ENCODE measurements at regions not wholly inside any gene's neighbourhood (a gene's known extent, or its start where the extent isn't known, plus 50 kb on each side); places are given as distances from the start of the nearest gene placed in this dataset.
A peak's percentile ranks its signal among the peaks of the same experiment; 100 is the strongest.

DNA sequence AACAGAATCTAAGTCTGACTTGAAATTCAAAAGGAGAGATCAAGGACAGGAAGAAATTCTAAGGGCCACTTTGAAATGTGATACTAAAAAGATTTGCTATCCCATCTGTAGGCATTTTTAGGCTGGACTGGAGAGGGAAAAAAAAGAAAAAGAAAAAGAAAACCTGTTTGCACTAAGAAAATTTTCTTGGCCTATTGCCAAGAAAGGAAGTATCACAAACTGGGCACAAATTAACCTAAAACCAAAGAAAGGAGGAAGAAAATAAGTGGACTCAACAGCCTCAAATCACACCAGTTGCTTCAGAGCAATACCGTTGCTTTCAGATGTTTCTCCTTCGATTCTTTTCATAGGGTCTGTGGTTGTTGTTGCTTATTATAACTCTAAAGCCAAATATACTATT is 287.9 kb upstream of the VRK2 start:
- CTCF ChIA-PET (ENCODE audit: low intra/inter-chr PET ratio, low total read pairs): interaction anchor here (2.8 kb wide), 1 partner anchor 689 kb away, joined by 25 read pairs; no protein-coding TSS in a partner anchor
- 2% methylated on average over 2 of the region's 2 CpGs for WGBS (ENCODE audit: low lambda C conversion rate)
- H3K27me3 ChIP-seq (ENCODE audit: control insufficient read depth in 1 of 2, insufficient read depth in 2 of 2, low read length in 2 of 2): peaks cover 0 to 6% of the 10 kb centered on the region in 2 experiments; a peak in 1 of 5 replicates
- TF ChIP-seq, protein P1, sequence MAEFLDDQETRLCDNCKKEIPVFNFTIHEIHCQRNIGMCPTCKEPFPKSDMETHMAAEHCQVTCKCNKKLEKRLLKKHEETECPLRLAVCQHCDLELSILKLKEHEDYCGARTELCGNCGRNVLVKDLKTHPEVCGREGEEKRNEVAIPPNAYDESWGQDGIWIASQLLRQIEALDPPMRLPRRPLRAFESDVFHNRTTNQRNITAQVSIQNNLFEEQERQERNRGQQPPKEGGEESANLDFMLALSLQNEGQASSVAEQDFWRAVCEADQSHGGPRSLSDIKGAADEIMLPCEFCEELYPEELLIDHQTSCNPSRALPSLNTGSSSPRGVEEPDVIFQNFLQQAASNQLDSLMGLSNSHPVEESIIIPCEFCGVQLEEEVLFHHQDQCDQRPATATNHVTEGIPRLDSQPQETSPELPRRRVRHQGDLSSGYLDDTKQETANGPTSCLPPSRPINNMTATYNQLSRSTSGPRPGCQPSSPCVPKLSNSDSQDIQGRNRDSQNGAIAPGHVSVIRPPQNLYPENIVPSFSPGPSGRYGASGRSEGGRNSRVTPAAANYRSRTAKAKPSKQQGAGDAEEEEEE (CRISPR knock-in tag; IDR thresholded peaks at IDR 0.05; ENCODE audit: borderline replicate concordance): no peak
- TF ChIP-seq LCORL (IDR thresholded peaks at IDR 0.05): peak; percentile 99
- no peak for TF ChIP-seq LCORL (CRISPR knock-in tag; IDR thresholded peaks at IDR 0.05)
- no peak for TF ChIP-seq THYN1 (CRISPR knock-in tag; IDR thresholded peaks at IDR 0.05; ENCODE audit: borderline replicate concordance, low read depth)
- no peak for TF ChIP-seq RARG (CRISPR knock-in tag; IDR thresholded peaks at IDR 0.05; ENCODE audit: low read depth)
- POLR2A ChIA-PET: no interaction called here
- H3K79me2 ChIP-seq (ENCODE audit: insufficient read depth, low read length): no peaks in the 10 kb centered on the region
- no peak for ATAC-seq
- no peak overlapping the region for H2AFZ ChIP-seq (ENCODE audit: low read length)
- DNase-seq (ENCODE audit: low spot score): no peak
- no TSS peak for BruUV-seq (replicated peaks)
- no peak overlapping the region for H3K9ac ChIP-seq (ENCODE audit: insufficient read depth, low read depth, low read length)
- intact Hi-C loops (cut with micrococcal nuclease; ENCODE audit: unreplicated experiment) (loop anchor here (1.0 kb wide), 1 partner anchor 796 kb away; no protein-coding TSS in a partner anchor), in situ Hi-C loops (cut with HindIII; ENCODE audit: extremely low pct_ligation_motif_present, low pct_unique_long_range_greater_than_20kb) (loop anchor here (10.0 kb wide), 1 partner anchor 686 kb away; no protein-coding TSS in a partner anchor)
- FAIRE-seq: no peak
- no peak overlapping the region for H3K4me2 ChIP-seq (ENCODE audit: low read depth, low read length)
- peaks cover 15% of the 10 kb centered on the region for H3K4me1 ChIP-seq (ENCODE audit: insufficient read depth, low read length)
- H3K4me3 ChIP-seq (replicated peaks in 1 of 3; ENCODE audit: insufficient read depth in 1 of 3, low read depth in 2 of 3, low read length in 3 of 3): no peak overlapping the region
- H4K20me1 ChIP-seq (ENCODE audit: insufficient read depth, low read length): no peaks in the 10 kb centered on the region
- H3K36me3 ChIP-seq (replicated peaks in 1 of 2; ENCODE audit: control insufficient read depth in 1 of 2, insufficient read depth in 2 of 2, low read length in 2 of 2): no peaks in the 10 kb centered on the region
- no peaks in the 10 kb centered on the region for H3K9me3 ChIP-seq (ENCODE audit: low read length)
- no peak overlapping the region for H3K27ac ChIP-seq (ENCODE audit: extremely low read length, insufficient read depth, low read length)

DNA sequence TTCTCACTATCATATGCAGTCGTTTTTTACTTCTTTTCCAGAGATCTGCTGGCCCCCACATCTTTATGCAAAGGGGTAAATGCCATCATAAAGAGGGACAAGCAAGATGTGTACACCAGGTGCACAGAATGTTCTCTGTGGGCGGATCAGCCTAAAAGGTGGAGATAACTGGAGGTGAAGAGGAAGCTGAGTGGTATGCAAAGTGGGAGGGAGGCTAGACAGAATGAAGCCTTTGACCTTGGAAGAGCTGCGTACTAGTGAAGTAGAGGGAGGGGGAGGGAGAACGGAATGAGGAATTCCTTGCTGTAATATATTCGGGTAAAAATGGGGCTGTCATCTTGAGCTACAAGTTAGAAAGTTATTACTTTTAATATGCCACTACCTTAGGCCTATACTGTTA is 287.5 kb upstream of the VRK2 start:
- no peak overlapping the region for H3K9ac ChIP-seq (ENCODE audit: insufficient read depth, low read depth, low read length)
- H3K27ac ChIP-seq (ENCODE audit: extremely low read length, insufficient read depth, low read length): no peak overlapping the region
- BruUV-seq (replicated peaks): no TSS peak
- DNase-seq (ENCODE audit: low spot score) (no peak), FAIRE-seq (no peak), ATAC-seq (no peak)
- H3K4me2 ChIP-seq (ENCODE audit: low read depth, low read length): no peak overlapping the region
- no peak overlapping the region for H3K4me3 ChIP-seq (replicated peaks in 1 of 3; ENCODE audit: insufficient read depth in 1 of 3, low read depth in 2 of 3, low read length in 3 of 3)
- intact Hi-C loops (cut with micrococcal nuclease; ENCODE audit: unreplicated experiment) (loop anchor here (1.0 kb wide), 1 partner anchor 795 kb away; no protein-coding TSS in a partner anchor), in situ Hi-C loops (cut with HindIII; ENCODE audit: extremely low pct_ligation_motif_present, low pct_unique_long_range_greater_than_20kb) (loop anchor here (10.0 kb wide), 1 partner anchor 686 kb away; no protein-coding TSS in a partner anchor)
- TF ChIP-seq HDAC6 (IDR thresholded peaks at IDR 0.05; ENCODE audit: low read depth, low read length): no peak
- TF ChIP-seq HOXA5 (CRISPR knock-in tag; IDR thresholded peaks at IDR 0.05): no peak
- TF ChIP-seq, protein P2, sequence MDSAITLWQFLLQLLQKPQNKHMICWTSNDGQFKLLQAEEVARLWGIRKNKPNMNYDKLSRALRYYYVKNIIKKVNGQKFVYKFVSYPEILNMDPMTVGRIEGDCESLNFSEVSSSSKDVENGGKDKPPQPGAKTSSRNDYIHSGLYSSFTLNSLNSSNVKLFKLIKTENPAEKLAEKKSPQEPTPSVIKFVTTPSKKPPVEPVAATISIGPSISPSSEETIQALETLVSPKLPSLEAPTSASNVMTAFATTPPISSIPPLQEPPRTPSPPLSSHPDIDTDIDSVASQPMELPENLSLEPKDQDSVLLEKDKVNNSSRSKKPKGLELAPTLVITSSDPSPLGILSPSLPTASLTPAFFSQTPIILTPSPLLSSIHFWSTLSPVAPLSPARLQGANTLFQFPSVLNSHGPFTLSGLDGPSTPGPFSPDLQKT (CRISPR knock-in tag; IDR thresholded peaks at IDR 0.05; ENCODE audit: borderline replicate concordance): no peak
- 10% methylated on average over 5 of the region's 5 CpGs for WGBS (ENCODE audit: low lambda C conversion rate)
- peaks cover 0 to 6% of the 10 kb centered on the region in 2 experiments; a peak in 1 of 5 replicates for H3K27me3 ChIP-seq (ENCODE audit: control insufficient read depth in 1 of 2, insufficient read depth in 2 of 2, low read length in 2 of 2)
- no peaks in the 10 kb centered on the region for H3K79me2 ChIP-seq (ENCODE audit: insufficient read depth, low read length)
- ChIA-PET CTCF (ENCODE audit: low intra/inter-chr PET ratio, low total read pairs) (interaction anchor here (1.1 to 2.8 kb wide), 2 partner anchors 459 to 688 kb away, joined by 4 to 25 read pairs; no protein-coding TSS in a partner anchor), POLR2A (no interaction called here)
- no peaks in the 10 kb centered on the region for H3K36me3 ChIP-seq (replicated peaks in 1 of 2; ENCODE audit: control insufficient read depth in 1 of 2, insufficient read depth in 2 of 2, low read length in 2 of 2)
- H3K9me3 ChIP-seq (ENCODE audit: low read length): no peaks in the 10 kb centered on the region
- no peaks in the 10 kb centered on the region for H4K20me1 ChIP-seq (ENCODE audit: insufficient read depth, low read length)
- no peak overlapping the region for H2AFZ ChIP-seq (ENCODE audit: low read length)
- H3K4me1 ChIP-seq (ENCODE audit: insufficient read depth, low read length): peaks cover 15% of the 10 kb centered on the region
